ENCODE measurements at regions not wholly inside any gene's neighbourhood (a gene's known extent, or its start where the extent isn't known, plus 50 kb on each side); places are given as distances from the start of the nearest gene placed in this dataset.

DNA sequence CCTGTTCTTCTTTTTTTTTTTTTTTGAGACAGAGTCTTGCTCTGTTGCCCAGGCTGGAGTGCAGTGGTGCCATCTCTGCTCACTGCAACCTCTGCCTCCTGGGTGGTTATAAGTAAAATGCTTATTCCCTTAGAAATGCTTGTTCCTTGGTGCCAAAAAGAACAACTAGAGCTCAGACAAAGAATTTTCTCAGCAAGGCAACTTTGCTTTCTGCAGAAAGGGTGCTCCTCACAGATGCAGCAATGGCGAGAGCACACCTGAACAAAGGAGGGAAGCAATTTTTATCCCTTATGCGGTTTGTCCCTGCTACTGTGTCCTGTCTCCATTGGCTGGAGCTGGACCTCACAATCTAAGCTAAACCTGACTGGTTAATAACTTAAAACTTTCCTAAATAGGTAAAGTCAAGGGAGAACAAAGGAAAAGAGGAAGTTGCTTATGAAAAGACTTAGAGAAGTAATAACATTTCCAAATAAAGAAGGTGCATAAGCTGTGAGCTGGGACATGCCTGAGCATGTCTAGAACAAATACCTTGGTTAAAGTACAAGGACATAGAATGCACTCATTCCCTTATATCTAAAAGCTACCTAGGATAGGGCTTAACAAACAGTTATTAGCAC lies 90.0 kb upstream of the PRR5 start:
- DNase-seq: no peak

DNA sequence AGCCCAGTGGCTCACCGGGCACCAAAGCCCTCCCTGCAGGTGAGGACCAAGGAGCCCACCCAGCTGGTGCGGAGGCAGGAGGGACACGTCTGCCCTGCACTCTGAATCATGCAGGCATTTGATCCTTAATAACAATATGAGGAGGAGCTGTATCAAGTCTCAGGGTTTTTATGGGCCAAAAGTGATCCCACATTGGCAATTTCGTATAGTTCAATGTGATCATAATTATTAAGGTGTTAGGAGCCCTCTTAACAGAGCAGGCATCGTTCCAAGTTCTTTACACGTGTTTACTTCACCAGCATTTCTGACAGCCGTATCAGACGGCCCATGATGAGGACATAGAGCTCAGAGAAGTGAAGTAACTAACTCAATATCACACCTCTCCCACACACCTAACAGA lies 91.9 kb upstream of the PRR5 start:
- no peak for DNase-seq

DNA sequence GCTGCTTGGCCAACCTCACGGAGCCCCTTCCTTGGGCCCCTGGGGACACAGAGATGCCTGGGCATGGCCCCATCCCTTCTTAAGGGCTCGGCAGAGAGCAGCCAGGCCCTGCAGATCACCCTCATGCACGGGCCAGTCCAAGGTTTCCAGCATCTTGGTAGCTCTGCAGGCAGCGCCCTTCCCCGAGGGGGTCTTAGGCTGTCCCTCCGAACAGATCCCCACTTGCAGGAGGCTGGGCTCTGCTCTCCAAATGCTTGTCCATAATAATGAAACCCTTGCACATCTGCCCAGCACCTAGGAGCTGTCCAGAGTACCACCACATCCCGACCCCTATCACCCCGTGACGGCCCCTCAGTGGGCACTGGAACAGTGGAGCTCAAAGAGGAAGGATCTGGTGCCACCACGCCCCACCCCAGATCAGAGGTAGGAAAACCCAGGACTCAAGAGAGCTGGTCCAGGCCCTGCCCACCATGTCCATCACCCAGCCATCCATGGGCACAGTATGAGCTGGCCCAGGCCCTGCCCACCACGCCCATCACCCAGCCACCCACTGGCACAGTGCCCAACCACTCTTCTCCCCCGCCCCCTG lies 92.5 kb upstream of the PRR5 start:
- DNase-seq: no peak

DNA sequence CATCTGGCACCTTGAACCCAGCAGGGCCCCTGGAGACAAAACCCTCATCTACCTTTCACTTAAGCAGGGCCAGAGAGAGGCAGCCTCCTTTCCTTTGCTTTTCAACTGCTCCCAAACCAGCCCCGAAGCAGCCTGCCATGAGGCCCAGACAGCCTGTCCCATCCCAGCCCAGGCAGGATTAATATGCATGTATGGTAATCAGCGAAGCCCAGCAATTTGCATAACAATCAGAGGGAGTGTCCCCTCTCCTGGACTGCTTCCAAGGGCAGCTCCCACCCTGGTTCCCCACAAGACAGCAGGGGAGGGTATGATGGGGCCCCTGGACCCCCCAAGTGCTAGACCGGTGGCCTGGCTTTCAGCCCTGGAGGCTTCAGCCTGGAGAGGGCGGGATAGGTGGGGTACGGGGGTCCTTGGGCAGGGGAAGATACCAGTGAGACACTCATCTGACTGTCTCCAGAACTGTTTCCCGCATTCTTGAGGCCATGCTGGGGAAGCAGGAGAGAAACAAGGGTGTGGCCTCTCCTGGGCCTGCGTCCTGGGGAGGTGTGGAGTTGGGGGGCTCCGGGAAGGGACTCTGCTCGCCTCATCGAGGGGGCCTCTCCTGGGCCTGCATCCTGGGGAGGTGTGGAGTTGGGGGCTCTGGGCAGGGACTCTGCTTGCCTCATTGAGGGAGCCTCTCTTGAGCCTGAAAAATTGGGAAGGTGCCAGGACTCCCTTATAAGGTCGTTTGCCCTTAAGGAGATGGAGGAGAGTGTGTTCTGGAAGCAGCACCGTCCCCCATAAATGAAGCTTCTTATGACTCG lies 93.2 kb upstream of the PRR5 start:
- DNase-seq: no peak

DNA sequence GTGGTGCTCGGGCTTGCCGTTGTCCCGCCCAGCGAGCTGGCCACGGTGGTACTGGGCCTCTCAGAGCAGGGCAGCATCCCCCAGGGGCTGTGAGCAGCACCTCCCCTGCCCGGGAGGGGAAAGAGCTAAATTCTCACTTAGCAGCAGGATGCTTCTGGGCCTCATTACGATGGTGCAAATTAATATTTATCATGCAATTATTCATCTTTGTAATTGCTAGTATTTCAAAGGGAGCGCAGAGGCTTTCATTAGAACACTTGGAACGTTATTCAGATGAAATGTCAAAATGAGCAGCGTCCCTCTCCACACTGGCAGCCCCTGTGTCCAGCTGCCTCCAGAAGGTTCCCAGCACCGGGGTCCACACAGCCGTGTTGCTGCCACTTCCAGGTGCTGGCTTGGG lies 95.9 kb upstream of the PRR5 start:
- no peak for DNase-seq

DNA sequence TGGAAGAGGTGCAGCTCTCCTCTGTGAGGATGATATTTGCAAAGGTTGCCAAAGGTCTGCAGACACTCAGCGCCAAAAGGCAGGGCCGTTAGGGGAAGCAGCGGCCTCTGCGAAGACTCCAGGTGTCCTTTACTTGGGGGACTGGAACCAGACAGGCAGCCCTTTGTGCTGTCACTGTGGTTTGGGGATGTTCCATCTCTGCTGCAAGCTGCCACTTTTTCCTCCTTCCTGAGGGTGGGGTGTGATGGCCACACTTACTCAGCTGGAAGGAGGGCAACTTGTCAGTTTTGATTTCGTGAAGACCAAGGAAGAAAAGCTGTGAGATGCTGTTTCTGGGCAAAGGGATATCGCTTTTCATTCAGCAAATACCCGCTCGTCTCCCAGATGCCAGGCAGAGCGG lies 96.5 kb upstream of the PRR5 start:
- no peak for DNase-seq

DNA sequence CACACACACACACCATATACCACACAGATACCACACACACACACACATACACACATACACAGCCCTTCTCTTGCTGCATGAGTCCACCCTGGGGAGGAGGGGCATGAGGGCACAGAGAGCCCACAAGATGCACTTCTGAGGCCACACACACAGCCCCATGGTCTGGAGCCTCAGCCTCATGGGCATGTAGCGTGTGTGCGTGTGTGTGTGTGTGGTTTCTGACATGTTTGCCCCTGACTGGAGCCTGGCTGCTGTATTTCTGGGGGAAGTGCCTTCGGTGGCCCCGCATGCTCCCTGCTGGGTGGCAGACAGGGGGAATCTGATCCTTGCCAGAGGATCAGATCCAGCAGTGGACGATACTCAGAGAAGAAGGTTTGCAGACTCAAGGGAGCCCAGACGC lies 97.0 kb upstream of the PRR5 start:
- DNase-seq: no peak

DNA sequence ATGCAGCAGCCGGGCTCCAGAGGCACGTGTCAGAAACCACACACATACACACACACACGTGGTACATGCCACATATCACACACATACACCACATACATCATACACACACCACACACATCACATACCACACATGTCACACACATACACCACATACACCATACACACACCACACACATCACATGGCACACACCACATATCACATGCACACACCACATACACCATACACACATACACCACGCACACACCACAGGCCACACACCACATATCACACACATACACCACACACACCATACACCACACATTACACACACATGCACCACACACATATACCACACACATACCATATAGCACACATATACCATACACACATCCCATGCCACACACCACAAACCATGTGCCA lies 97.5 kb upstream of the PRR5 start:
- no peak for DNase-seq

DNA sequence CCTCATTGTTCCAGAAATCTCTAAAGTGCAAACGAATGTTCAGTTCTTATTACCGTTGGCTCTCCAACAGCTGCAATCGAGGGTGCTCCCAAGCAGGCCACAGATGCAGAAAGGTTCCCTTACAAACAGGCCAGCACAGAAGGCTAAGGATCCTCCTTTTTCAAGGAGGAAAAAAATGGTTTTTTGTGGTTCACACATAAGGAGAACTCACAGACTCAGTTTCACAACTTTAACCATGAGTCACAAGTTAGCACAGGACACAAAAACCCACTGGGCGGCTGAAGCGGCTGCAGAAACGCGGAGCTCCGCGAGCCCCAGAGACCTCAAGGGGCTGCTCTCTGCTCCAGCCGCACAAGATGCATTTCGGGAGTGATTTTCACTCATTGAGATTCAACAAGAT lies 98.2 kb upstream of the PRR5 start:
- no peak for DNase-seq

DNA sequence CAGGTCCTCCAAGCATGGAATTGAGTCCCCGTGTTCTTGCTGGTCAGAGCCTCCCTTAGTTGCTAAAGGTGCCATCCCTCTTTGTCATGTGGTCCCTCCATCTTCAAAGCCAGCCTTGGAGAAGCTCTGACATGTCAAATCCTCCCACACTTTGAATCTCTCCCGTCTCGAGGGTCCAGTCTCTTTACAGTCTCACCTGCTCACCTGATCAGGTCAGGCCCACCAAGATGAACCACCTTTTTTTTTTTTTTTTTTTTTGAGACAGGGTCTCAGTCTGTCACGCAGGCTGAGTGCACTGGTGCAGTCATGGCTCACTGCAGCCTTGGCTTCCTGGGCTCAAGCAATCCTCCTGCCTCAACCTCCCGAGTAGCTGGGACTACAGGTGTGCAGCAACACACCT lies 100.3 kb upstream of the PRR5 start:
- DNase-seq: no peak

DNA sequence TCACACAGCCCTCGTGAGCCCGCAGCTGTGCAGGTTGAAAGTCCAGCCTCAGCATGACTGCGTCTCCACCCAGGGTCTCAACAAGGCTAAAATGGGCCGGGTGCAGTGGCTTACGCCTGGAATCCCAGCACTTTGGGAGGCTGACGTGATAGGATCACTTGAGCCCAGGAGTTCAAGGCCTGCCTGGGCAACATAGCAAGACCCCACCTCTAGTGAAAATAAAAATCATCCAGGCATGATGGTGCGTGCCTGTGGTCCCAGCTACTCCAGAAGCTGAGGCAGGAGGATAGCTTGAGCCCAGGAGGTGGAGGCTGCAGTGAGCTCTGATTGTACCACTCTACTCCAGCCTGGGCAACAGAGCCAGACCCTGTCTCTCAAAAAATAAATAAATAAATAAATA lies 100.8 kb upstream of the PRR5 start:
- DNase-seq: no peak

DNA sequence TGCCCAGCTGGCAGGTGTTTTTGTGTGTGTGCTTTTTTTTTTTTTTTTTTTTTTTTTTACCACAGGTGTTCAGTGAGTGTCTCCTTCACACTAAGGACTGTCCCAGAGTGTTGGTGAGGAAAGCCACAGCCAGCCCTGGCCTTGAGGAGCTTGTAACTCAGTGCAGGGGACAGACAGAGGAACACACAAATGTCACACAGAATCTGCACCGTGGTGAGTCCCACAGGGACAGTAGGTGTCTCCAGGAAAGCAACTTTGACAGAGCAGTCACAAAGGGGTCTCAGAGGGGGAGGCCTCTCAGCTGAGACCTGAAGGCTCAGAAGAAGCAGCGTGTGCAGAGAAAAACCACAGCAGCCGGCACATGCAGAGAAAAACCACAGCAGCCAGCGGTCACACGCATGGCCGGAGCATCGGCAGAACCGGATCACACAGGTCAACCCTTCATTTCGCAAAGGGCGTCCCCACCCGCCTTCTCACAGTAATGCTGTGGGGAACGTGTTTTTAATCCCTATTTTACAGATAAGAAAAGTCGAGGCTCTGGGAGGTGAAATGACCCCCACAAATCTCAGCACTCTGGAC lies 101.7 kb upstream of the PRR5 start:
- DNase-seq: no peak

DNA sequence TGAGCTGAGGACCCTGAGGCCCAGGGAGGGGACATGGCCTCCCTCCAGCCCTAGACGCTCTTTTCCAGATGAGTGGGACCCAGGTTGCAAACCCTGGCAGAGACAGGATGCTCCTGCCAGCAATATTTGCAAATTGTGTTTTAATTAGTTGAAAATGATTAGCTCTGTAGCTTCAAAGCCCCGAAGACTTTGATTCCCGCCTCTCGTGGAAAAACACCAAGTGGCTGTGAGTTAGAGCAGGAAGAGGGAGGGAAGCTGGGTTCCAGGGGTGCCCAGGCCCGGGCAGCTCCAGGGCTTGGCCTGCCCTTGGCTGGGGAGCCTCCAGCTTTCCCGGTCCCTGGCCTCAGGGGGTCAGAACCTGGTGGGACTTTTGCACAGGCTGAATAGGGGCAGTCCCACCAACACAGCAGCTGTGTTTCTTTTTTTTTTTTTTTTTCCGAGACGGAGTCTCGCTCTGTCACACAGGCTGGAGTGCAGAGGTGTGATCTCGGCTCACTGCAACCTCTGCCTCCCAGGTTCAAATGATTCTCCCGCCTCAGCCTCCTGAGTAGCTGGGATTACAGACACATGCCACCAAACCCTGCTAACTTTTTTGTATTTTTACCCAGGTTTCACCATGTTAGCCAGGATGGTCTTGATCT lies 101.6 kb upstream of the RTL6 start:
- DNase-seq: no peak

DNA sequence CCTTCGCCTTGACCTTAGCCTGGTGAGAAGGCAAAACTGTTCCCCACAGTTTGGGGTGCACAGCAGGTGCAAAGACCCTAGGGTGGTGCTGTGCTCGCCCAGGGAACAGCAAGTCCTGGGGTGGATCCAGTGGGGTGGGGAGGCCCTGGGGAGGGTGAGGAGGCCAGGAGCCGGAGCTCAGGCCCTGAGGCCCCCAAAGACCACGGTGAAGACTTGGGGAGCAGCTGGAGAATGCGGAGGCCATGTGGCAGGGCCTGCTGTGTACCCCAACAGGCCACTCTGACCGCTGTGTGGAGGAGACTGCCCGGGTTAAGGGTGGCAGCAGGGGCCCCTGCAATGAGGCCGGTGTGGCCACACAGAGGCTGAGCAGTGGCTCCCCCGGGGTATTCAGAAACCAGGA lies 101.1 kb upstream of the RTL6 start:
- no peak for DNase-seq

DNA sequence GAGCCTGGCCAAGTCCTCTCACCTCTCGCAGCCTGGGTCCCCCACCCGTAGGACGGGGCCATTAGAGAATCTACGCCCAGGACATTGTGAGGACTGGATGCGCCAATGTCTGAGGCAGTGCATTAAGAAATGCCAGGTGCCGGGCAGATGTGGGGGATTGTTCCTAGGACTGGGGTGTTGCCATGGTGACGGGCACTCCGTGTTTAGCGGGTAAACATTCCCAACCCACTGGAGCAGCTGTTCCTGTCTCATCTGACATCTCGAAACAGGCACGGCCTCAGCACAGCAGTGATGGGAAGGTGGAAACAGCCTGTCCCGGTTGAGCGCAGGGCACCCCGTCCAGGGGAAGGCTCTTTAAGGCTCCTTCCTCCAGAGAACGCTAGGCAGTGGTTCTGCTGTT lies 99.6 kb upstream of the RTL6 start:
- DNase-seq: no peak

DNA sequence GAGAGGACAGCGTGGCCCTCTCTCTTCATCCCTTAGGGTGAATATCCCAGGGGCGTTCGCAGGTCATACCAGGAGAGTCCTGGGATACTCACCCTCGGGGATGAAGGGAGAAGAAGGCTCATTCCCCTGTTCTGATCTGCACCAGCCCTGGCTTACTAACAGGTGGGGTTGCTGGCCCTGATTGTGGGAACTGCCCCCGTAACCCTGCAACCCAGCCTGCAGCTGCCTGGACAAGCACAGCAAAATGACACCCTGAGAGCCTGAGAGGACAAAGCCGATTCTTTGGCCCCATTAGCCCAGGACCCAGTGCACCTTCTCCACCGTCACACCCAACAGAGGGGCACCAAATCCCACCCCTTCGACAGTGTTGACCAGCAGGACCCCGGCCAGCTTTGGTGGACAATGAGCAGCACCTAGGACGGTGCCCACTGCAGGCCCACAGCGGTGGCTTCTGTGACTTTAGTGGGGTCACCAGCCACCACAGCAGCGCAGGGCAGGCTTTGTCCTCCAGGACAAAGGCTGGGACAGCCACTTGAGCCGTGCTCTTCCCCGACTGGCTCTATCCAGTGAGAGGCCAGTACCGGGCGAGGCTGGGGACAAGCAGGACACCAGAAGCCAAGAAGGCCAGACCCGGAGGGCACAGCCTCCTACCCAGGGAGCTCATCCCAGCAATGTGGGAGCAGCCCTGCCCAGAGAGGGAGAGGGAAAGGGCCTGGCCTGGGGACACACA lies 98.5 kb upstream of the RTL6 start:
- no peak for DNase-seq

DNA sequence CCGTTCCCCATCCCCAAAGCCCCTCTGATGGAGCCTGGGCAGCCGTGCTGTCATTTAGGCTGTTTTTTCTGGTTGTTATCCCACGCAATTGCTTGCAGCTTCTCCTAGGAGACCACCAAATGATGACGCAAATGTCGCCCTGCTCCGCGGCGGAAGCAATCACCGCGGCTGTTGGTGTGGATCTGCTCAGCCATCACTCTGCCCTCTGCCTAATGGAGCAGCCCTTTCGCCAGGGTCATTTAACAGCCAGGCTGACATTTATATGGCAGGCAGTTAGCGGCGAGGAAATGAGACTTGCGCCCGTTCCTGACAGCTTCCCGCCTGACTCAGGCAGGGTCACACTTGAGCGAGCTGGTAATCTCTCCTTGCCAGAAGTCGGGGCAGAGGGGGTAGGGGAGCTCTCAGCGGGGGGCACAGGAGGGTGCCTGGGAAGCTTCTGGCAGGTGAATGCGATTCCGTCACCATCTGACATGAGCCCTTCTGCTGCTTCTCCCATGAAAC lies 97.9 kb upstream of the RTL6 start:
- no peak for DNase-seq

DNA sequence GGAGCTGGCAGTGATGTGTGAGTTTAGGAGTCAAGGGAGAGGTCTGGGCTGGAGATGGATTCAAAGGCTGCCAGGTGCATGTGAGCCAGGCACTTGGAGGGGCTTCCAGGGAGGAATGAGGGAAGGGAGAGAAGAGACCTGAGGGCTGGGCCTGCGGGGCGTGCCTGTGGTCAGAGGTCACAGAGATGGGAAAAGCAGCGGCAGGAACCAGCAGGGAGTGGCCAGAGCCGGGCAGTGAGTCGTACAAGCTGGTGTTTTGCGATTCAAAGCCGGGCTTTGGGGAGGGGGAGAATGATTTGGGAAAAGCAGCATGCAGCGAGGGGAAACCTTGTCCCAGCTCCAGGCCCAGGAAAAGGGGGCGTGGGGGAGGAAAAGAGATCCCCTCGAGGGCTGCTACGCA lies 96.9 kb upstream of the RTL6 start:
- no peak for DNase-seq

DNA sequence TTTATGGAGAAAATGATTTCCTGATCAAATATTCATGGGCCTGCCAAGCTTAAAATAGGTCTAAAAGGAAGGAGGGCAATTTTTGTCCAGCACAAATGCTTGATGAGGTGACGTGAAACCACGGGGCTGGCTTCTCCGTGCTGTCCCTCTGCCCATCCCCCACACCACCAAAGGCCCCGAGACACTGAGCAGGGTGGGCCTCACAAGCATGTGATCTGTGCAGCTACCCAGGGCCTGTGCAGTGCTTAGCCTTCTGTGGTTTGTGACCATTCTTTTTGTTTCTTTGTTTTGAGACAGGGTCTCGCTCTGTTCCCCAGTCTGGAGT lies 94.8 kb upstream of the RTL6 start:
- no peak for DNase-seq

DNA sequence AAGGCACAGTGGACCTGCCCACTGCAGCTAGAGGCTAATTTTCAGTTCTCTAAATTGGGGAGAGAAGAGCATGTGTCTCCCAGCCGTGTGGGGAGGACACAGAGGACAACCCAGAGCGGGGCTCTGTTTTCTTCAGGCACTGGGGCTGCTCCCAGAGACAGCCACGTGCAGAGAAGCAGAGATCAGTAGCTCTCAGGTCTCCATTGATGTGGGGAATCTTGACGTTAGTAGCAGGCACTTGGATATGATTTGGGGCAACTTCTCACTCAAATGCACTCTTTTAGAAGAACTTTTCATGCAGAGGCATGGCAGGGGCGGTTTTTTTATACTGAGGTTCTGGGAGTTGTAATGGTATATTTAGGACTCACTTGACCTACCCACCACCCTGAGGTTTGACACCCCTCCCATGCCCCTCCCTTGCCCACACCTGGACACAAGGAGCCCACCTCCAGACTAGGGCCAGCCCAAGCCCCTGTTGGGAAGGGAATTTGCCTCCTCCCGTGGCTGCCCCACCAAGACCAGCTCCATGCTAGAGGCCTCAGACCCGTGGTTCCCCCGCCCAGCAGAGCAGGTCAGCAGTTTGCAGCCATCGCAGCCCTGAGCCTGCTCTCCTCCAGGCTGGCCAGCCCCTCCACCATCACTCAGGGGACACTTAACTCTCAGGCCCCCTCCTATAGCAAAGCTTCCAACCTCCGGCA lies 94.2 kb upstream of the RTL6 start:
- no peak for DNase-seq

DNA sequence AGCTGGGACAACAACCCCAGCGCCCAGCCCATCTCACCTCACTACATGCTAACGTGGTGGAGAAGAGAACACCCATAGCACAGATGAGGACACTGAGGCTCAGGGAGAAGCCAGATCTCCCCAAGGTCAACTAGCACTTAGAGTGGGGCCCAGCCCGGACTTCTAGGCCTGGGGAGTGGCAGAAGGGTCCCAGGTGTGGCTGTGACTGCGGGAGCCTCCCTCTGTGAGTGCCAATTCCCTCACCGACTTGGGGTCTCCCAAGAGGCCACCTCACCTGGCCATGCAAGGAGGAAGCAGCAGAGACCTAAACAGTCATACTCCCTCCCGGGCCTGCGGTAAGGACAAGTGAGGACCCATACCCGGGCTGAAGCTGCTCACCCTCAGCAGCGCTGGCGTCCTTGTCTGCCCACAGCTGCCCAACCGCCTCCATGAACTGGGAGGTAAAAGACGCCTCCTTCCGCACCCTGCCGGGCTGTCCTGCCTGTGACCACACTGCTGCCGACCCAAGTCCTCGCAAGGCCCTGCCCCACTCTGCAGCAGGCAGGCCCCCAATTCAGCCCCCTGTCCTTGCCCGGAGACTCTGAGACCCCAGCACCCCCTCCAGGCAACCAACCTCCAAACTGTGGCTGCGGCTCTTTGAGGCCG lies 93.2 kb upstream of the RTL6 start:
- no peak for DNase-seq

DNA sequence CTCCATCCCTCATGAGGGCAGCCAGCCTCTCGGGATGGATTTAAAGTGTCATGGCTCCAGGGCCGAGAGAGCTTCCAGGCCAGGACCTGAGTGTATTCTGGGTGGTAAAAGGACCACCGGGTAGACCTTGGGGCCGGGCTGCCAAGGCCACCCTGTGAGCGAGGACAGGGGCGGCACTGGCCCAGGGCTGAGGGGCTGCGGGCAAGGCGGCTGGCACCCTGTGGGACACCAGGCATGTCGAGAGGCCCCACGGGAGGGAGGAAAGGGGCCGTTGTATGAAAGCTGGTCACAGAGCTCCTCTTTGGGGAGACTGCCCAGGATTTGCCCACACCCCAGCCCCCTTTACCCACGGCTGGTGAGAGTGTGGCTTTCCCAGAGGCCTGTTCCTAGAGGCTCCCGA lies 92.3 kb upstream of the RTL6 start:
- DNase-seq: no peak

Data from CD4-positive, alpha-beta T cell treated with Interleukin-10 for 1 hour (primary cell).